GM18520 (cell line): ENCODE measurements at regions not wholly inside any gene's neighbourhood (a gene's known extent, or its start where the extent isn't known, plus 50 kb on each side); places are given as distances from the start of the nearest gene placed in this dataset.
"Not testable (repeated sequence)": the region's sequence is repeated elsewhere in the genome, so short reads cannot be mapped to it uniquely, and the experiment has no call there.

ENCODE experiments used
- ATAC-seq: cut with Tn5 transposase; IDR thresholded peaks from one replicate; pipeline ENCODE4 v1.9.1; 2021; ENCODE audit not compliant: unreplicated experiment

- ATAC-seq, result no peak
These were observed 73.2 kb downstream of the ZIC4 start for GRCh38 chr3:147333098-147333497.

GRCh38 chr3:147328711-147329110, 77.6 kb downstream of the ZIC4 start:
- no peak for ATAC-seq

- no peak for ATAC-seq
These were observed 82.0 kb downstream of the ZIC4 start for GRCh38 chr3:147324356-147324755.

GRCh38 chr3:147318900-147319299, 87.4 kb downstream of the ZIC4 start:
- ATAC-seq, result no peak

GRCh38 chr3:147317080-147317479, 89.3 kb downstream of the ZIC4 start:
- not testable (repeated sequence) for ATAC-seq

- ATAC-seq, result no peak
These were observed 92.8 kb downstream of the ZIC4 start for GRCh38 chr3:147313513-147313912.

- ATAC-seq, result no peak
These were observed 93.5 kb downstream of the ZIC4 start for GRCh38 chr3:147312786-147313280.

- no peak for ATAC-seq
These were observed 94.6 kb downstream of the ZIC4 start for GRCh38 chr3:147311716-147312115.

- ATAC-seq, result no peak
These were observed 100.7 kb downstream of the ZIC4 start for GRCh38 chr3:147305533-147306250.

- no peak for ATAC-seq
These were observed 101.6 kb downstream of the ZIC4 start for GRCh38 chr3:147304756-147305155.

- no peak for ATAC-seq
These were observed 104.6 kb downstream of the ZIC4 start for GRCh38 chr3:147301781-147302180.

- ATAC-seq, result no peak
These were observed 106.7 kb downstream of the ZIC4 start for GRCh38 chr3:147299656-147300055.

- no peak for ATAC-seq
These were observed 107.8 kb downstream of the ZIC4 start for GRCh38 chr3:147298511-147298982.

- no peak for ATAC-seq
These were observed 108.5 kb downstream of the ZIC4 start for GRCh38 chr3:147297761-147298350.

- not testable (repeated sequence) for ATAC-seq
These were observed 119.0 kb downstream of the ZIC4 start for GRCh38 chr3:147287370-147287769.

- no peak for ATAC-seq
These were observed 136.4 kb downstream of the ZIC4 start for GRCh38 chr3:147269907-147270306.

- ATAC-seq, result no peak
These were observed 138.9 kb downstream of the ZIC4 start for GRCh38 chr3:147267434-147267833.

GRCh38 chr3:147257944-147258343, 148.4 kb downstream of the ZIC4 start:
- ATAC-seq, result no peak

GRCh38 chr3:147256739-147257138, 149.6 kb downstream of the ZIC4 start:
- ATAC-seq, result no peak

GRCh38 chr3:147246906-147247305, 159.4 kb downstream of the ZIC4 start:
- ATAC-seq, result no peak

GRCh38 chr3:147245638-147246037, 160.7 kb downstream of the ZIC4 start:
- ATAC-seq, result not testable (repeated sequence)

GRCh38 chr3:147245022-147245421, 161.3 kb downstream of the ZIC4 start:
- ATAC-seq, result not testable (repeated sequence)
